ENCODE measurements at regions not wholly inside any gene's neighbourhood (a gene's known extent, or its start where the extent isn't known, plus 50 kb on each side); places are given as distances from the start of the nearest gene placed in this dataset.
A peak's percentile ranks its signal among the peaks of the same experiment; 100 is the strongest.

- H3K4me3 ChIP-seq (ENCODE audit: low read depth, low read length): no peak overlapping the region
- TF ChIP-seq CTCF (IDR thresholded peaks at IDR 0.05; ENCODE audit: low read depth, low read length): no peak
- in situ Hi-C loops (cut with HindIII; ENCODE audit: low sequenced_read_pairs): no loop called here
- DNase-seq (ENCODE audit: low read depth, low spot score): no peak
These were observed 626.5 kb upstream of the DPPA4 start for GRCh38 chr3:109963831-109964230.

- DNase-seq (ENCODE audit: low read depth, low spot score): peak; percentile 9
- in situ Hi-C loops (cut with HindIII; ENCODE audit: low sequenced_read_pairs): no loop called here
- H3K4me3 ChIP-seq (ENCODE audit: low read depth, low read length): no peak overlapping the region
- no peak for TF ChIP-seq CTCF (IDR thresholded peaks at IDR 0.05; ENCODE audit: low read depth, low read length)
These were observed 636.4 kb upstream of the DPPA4 start for GRCh38 chr3:109973733-109974132.

- in situ Hi-C loops (cut with HindIII; ENCODE audit: low sequenced_read_pairs): no loop called here
- H3K4me3 ChIP-seq (ENCODE audit: low read depth, low read length): no peak overlapping the region
- no peak for DNase-seq (ENCODE audit: low read depth, low spot score)
- no peak for TF ChIP-seq CTCF (IDR thresholded peaks at IDR 0.05; ENCODE audit: low read depth, low read length)
These were observed 640.6 kb upstream of the DPPA4 start for GRCh38 chr3:109977897-109978296.

- in situ Hi-C loops (cut with HindIII; ENCODE audit: low sequenced_read_pairs): no loop called here
- TF ChIP-seq CTCF (IDR thresholded peaks at IDR 0.05; ENCODE audit: low read depth, low read length): no peak
- no peak for DNase-seq (ENCODE audit: low read depth, low spot score)
- H3K4me3 ChIP-seq (ENCODE audit: low read depth, low read length): no peak overlapping the region
These were observed 644.9 kb upstream of the DPPA4 start for GRCh38 chr3:109982201-109982600.

- no peak for DNase-seq (ENCODE audit: low read depth, low spot score)
- in situ Hi-C loops (cut with HindIII; ENCODE audit: low sequenced_read_pairs): no loop called here
- no peak for TF ChIP-seq CTCF (IDR thresholded peaks at IDR 0.05; ENCODE audit: low read depth, low read length)
- H3K4me3 ChIP-seq (ENCODE audit: low read depth, low read length): no peak overlapping the region
These were observed 647.6 kb upstream of the DPPA4 start for GRCh38 chr3:109984976-109985375.

- in situ Hi-C loops (cut with HindIII; ENCODE audit: low sequenced_read_pairs): no loop called here
- no peak overlapping the region for H3K4me3 ChIP-seq (ENCODE audit: low read depth, low read length)
- DNase-seq (ENCODE audit: low read depth, low spot score): no peak
- TF ChIP-seq CTCF (IDR thresholded peaks at IDR 0.05; ENCODE audit: low read depth, low read length): no peak
These were observed 648.7 kb upstream of the DPPA4 start for GRCh38 chr3:109985943-109986555.

GRCh38 chr3:109994853-109995252 lies 657.5 kb upstream of the DPPA4 start:
- in situ Hi-C loops (cut with HindIII; ENCODE audit: low sequenced_read_pairs): no loop called here
- TF ChIP-seq CTCF (IDR thresholded peaks at IDR 0.05; ENCODE audit: low read depth, low read length): no peak
- DNase-seq (ENCODE audit: low read depth, low spot score): no peak
- H3K4me3 ChIP-seq (ENCODE audit: low read depth, low read length): no peak overlapping the region
